GM12873 (cell line): ENCODE measurements at regions not wholly inside any gene's neighbourhood (a gene's known extent, or its start where the extent isn't known, plus 50 kb on each side); places are given as distances from the start of the nearest gene placed in this dataset.

Source experiments
- CTCF ChIP-seq: IDR thresholded peaks from 2 replicates; pipeline ENCODE4 v1.5.1; 2012; ENCODE audit warnings: low read depth, mild to moderate bottlenecking, moderate library complexity, low read length, control low read depth; ENCODE audit not compliant: insufficient read depth; ENCODE audit errors: missing control alignments

DNA sequence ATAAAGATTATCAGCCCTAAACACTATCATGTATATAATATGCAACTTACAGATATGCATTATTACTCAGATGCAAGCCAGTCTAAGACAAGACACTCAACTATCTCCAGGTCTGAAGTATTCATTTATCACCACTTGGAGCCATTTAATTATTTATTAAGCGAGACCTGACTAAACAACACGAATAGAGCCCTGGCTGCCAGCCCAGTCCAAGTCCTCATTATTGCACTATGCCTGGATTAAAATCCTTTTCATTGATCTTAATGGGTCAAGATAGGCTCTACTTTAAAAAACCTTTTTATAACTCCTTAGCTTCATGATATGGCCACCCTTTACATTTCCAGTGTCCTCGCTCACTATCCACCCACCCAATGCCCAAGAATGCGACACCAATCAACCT, 183.1 kb upstream of the MARCKS start:
- TF ChIP-seq CTCF = no peak

GRCh38 chr6:113676057-113676456, 181.1 kb upstream of the MARCKS start:
- TF ChIP-seq CTCF = no peak

DNA sequence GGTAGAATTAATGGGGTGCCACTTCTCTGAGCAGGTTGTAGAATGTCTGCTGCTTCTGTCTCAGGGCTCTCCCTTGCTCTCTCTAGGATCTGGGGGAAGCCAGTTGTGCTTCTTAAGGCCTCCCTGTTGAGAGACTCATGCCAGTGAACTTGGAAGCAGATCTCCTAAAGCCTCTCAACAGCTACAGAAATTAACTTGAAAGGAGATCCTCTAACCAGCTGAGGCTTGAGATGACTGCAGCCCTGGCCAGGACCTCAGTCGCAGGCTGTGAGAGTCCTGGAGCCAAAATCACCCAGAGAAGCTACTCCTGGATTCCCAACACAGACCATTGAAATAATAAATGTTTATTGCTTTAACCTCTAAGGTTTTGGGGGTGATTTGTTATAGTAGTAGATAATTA, 180.2 kb upstream of the MARCKS start:
- no peak for TF ChIP-seq CTCF

- no peak for TF ChIP-seq CTCF
Observed at GRCh38 chr6:113679051-113679450, 178.1 kb upstream of the MARCKS start.

DNA sequence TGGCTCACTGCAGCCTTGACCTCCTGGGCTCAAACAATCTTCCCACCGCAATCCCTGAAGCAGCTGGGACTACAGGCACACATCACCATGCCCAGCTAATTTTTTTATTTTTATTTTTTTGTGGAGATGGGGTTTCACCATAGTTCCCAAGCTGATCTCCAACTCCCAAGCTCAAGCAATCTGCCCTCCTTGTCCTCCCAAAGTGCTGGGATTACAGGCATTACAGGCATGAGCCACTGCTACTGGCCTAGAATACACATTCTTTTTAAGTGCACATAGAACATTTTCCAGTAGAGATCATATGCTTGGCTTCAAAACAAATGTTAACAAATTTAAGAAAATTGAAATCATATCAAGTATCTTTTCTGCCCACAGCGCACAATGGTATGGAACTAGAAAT, 176.8 kb upstream of the MARCKS start:
- TF ChIP-seq CTCF = no peak

DNA sequence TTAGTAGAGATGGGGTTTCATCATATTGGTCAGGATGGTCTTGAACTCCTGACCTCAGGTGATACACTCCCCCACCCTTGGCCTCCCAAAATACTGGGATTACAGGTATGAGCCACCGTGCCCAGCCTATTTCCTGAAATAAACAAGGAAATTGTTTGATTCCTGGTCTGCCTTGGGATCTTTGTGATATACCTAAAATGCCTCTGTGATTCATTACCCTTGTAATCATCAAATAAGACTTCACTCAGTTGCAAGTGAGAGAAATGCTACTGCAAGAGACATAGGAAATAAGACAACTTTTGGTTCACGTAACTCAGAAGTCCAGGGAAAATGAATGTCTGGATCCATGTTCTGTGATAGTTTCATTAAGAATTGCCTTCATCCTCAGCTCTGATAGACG, 173.2 kb upstream of the MARCKS start:
- no peak for TF ChIP-seq CTCF

GRCh38 chr6:113684382-113684901, 172.7 kb upstream of the MARCKS start:
- no peak for TF ChIP-seq CTCF
